Fibroblast of lung (primary cell): ENCODE measurements at regions not wholly inside any gene's neighbourhood (a gene's known extent, or its start where the extent isn't known, plus 50 kb on each side); places are given as distances from the start of the nearest gene placed in this dataset.

Experiments used
- DNase-seq, 2 donors: peaks; one replicate each; pipeline versions ENCODE4 v3.0.0 to v3.0.0-alpha.2; 2010; ENCODE audit warnings: low read depth in 2 of 2
- H2AFZ ChIP-seq: 2 replicates; pipeline ENCODE4 v1.5.1; 2012; ENCODE audit warnings: low read length, control low read depth, inconsistent platforms
- H3K27ac ChIP-seq: 2 replicates; pipeline ENCODE4 v1.5.1; 2011; ENCODE audit warnings: low read length, control low read depth; ENCODE audit not compliant: insufficient read depth
- H3K27me3 ChIP-seq: 2 replicates; pipeline ENCODE4 v1.5.1; 2011; ENCODE audit warnings: mild to moderate bottlenecking, low read length; ENCODE audit not compliant: control insufficient read depth, insufficient read depth
- H3K36me3 ChIP-seq: 2 replicates; pipeline ENCODE4 v1.5.1; 2011; ENCODE audit warnings: low read length; ENCODE audit not compliant: control insufficient read depth, insufficient read depth
- H3K4me1 ChIP-seq: 2 replicates; pipeline ENCODE4 v1.5.1; 2011; ENCODE audit warnings: low read length; ENCODE audit not compliant: control insufficient read depth, insufficient read depth; ENCODE audit errors: extremely low read depth
- H3K4me2 ChIP-seq: 2 replicates; pipeline ENCODE4 v1.5.1; 2011; ENCODE audit warnings: low read length, control low read depth; ENCODE audit not compliant: insufficient read depth; ENCODE audit errors: extremely low read depth
- H3K4me3 ChIP-seq, 4 experiments: fragments of 200-600 bp in 1 of 4; sonication (generic) in 1 of 4; replicated peaks in 1 of 4; 2 replicates each; pipeline ENCODE4 v1.5.1; 2011 to 2016; ENCODE audit warnings: low read length in 4 of 4, low read depth in 3 of 4, mild to moderate bottlenecking in 3 of 4, control low read depth in 2 of 4, inconsistent platforms in 1 of 4, mixed read lengths in 1 of 4; ENCODE audit not compliant: insufficient read depth in 1 of 4; ENCODE audit errors: control extremely low read depth in 1 of 4
- H3K79me2 ChIP-seq: 2 replicates; pipeline ENCODE4 v1.5.1; 2012; ENCODE audit warnings: mild to moderate bottlenecking, low read length, inconsistent platforms; ENCODE audit not compliant: control insufficient read depth, insufficient read depth
- H3K9ac ChIP-seq: 2 replicates; pipeline ENCODE4 v1.5.1; 2011; ENCODE audit warnings: mild to moderate bottlenecking, low read length, control low read depth; ENCODE audit not compliant: insufficient read depth
- H3K9me3 ChIP-seq: 2 replicates; pipeline ENCODE4 v1.5.1; 2012; ENCODE audit warnings: low read depth, low read length; ENCODE audit not compliant: control insufficient read depth, insufficient read depth
- H4K20me1 ChIP-seq: 2 replicates; pipeline ENCODE4 v1.5.1; 2011; ENCODE audit warnings: low read length; ENCODE audit not compliant: control insufficient read depth, insufficient read depth; ENCODE audit errors: extremely low read depth
- CTCF ChIP-seq, 2 donors: IDR thresholded peaks in 1 of 2; conservative IDR thresholded peaks in 1 of 2; 1 replicate in 1 of 2; 2 replicates in 1 of 2; pipeline ENCODE4 v1.5.1; 2011 to 2012; ENCODE audit warnings: low read length in 2 of 2, control low read depth in 1 of 2, inconsistent platforms in 1 of 2, low read depth in 1 of 2, mild to moderate bottlenecking in 1 of 2
- EZH2 ChIP-seq: IDR thresholded peaks from 2 replicates; pipeline ENCODE4 v1.5.1; 2012; ENCODE audit warnings: low read length, control low read depth, mild to moderate bottlenecking; ENCODE audit errors: missing control alignments

DNA sequence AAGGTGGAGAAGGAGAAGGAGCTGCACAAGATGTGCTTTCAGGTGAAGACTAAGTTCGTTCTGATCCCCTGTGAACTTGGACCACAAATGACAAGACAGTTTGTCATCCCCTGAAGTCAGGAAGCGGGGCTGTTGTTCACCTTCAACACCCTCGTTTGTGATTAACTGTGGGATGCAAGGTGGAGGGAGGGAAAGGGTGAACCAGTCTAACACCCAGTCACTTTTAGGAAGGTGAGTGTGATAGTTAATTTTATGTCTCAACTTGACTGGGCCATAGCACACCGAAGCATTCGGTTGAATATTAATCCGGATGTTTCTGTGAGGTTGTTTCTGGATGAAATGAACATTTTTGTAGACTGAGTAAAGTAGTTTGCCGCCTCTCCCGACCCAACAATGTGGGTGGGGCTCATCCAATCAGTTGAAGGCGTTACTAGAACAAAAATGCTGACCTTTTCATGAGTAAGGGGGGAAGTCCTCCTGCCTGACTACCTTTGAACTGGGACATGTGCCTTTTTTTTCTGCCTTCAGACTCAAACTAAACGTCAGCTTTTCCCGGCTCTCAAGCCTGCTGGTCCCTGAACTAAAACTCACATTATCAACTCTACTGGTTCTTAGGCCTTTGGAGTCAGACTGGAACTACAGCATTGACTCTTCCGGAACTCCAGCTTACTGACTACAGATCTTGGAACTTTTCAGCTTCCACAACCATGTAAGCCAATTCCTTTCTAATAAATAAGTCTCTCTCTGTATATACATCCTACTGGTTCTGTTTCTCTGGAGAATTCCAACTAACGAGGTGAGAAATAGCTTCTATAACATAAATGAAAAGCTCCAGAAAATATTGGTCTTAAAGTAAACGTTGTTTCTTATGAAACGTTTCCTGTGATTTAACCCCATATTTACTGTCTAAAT, 264.0 kb upstream of the SLITRK3 start:
- H3K4me3 ChIP-seq, result no peak overlapping the region
- no peak overlapping the region for H3K4me2 ChIP-seq
- no peaks in the 10 kb centered on the region for H3K36me3 ChIP-seq
- peaks cover 4% of the 10 kb centered on the region for H3K4me1 ChIP-seq
- DNase-seq, result no peak
- H3K9me3 ChIP-seq, result no peaks in the 10 kb centered on the region
- H4K20me1 ChIP-seq, result no peaks in the 10 kb centered on the region
- no peak overlapping the region for H3K9ac ChIP-seq
- H3K27me3 ChIP-seq, result no peaks in the 10 kb centered on the region
- H2AFZ ChIP-seq, result peak overlapping the region; percentile 4
- no peak for TF ChIP-seq EZH2
- TF ChIP-seq CTCF (conservative IDR thresholded peaks at IDR 0.05 in 1 of 2, IDR thresholded peaks at IDR 0.05 in 1 of 2; ENCODE audit: low read depth in 1 of 2, low read length in 2 of 2), result no peak
- no peaks in the 10 kb centered on the region for H3K79me2 ChIP-seq
- no peak overlapping the region for H3K27ac ChIP-seq

DNA sequence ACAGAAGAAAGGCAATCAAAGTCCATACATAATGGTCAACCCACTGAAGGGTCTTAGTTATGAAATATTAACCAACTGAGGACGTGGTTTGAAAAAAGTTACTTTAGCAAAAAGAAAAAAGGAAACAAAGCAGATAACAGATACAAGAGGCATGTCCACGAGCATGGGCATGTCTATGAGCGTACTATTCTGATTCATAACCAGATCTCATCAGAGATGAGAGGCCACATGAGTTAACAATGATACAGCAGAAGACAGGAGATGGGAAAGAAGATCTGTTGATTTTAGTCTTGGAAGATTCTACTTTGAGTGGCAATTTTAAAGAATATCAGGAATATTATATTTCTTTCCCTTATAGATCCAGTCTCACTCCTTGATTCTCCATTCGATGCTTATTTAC, 262.9 kb upstream of the SLITRK3 start:
- DNase-seq, result no peak

DNA sequence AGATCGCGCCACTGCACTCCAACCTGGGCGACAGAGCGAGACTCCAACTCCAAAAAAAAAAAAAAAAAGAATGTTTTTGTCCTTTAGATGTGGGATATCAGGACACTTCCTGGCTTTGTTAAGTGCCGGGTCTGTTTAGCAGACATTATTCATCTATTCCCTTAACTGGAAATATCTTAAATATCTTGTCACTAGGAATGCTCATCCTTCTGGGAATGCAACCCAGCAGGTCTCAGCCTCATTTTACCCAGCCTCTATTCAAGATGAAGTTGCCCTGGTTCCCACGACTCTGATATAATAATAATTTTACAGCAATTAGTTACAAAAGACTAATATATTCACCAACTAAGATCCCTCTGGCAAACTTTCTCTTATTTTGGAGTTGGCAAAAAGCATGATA, 260.9 kb upstream of the SLITRK3 start:
- H3K36me3 ChIP-seq, result no peaks in the 10 kb centered on the region
- no peak overlapping the region for H3K27ac ChIP-seq
- no peak for DNase-seq
- H3K4me2 ChIP-seq, result no peak overlapping the region
- no peaks in the 10 kb centered on the region for H3K4me1 ChIP-seq
- no peak for TF ChIP-seq EZH2
- TF ChIP-seq CTCF (conservative IDR thresholded peaks at IDR 0.05 in 1 of 2, IDR thresholded peaks at IDR 0.05 in 1 of 2; ENCODE audit: low read depth in 1 of 2, low read length in 2 of 2), result no peak
- H3K79me2 ChIP-seq, result no peaks in the 10 kb centered on the region
- no peaks in the 10 kb centered on the region for H3K27me3 ChIP-seq
- H3K9ac ChIP-seq, result no peak overlapping the region
- no peaks in the 10 kb centered on the region for H3K9me3 ChIP-seq
- no peak overlapping the region for H2AFZ ChIP-seq
- no peak overlapping the region for H3K4me3 ChIP-seq
- no peaks in the 10 kb centered on the region for H4K20me1 ChIP-seq

More for the DNA sequence above, 262.9 kb upstream of the SLITRK3 start:
- H3K9me3 ChIP-seq, result no peaks in the 10 kb centered on the region
- TF ChIP-seq CTCF (conservative IDR thresholded peaks at IDR 0.05 in 1 of 2, IDR thresholded peaks at IDR 0.05 in 1 of 2; ENCODE audit: low read depth in 1 of 2, low read length in 2 of 2), result no peak
- no peak for TF ChIP-seq EZH2
- no peaks in the 10 kb centered on the region for H4K20me1 ChIP-seq
- no peak overlapping the region for H2AFZ ChIP-seq
- no peak overlapping the region for H3K4me3 ChIP-seq
- H3K27ac ChIP-seq, result no peak overlapping the region
- H3K4me1 ChIP-seq, result peaks cover 4% of the 10 kb centered on the region
- H3K79me2 ChIP-seq, result no peaks in the 10 kb centered on the region
- H3K4me2 ChIP-seq, result no peak overlapping the region
- no peak overlapping the region for H3K9ac ChIP-seq
- no peaks in the 10 kb centered on the region for H3K36me3 ChIP-seq
- no peaks in the 10 kb centered on the region for H3K27me3 ChIP-seq
